Breast epithelium (tissue), 4 donors: ENCODE measurements at regions not wholly inside any gene's neighbourhood (a gene's known extent, or its start where the extent isn't known, plus 50 kb on each side); places are given as distances from the start of the nearest gene placed in this dataset.

Source experiments
- DNase-seq, 2 donors: peaks; one replicate each; pipeline ENCODE4 v3.0.0-alpha.2; 2019; ENCODE audit warnings: low spot score in 2 of 2
- H3K27ac ChIP-seq, 2 donors: fragments of 200-600 bp; sonication (generic) in 1 of 2; one replicate each; pipeline ENCODE4 v1.5.1; 2016 to 2019; ENCODE audit warnings: mild to moderate bottlenecking in 1 of 2
- H3K27me3 ChIP-seq, 2 donors: fragments of 200-600 bp; sonication (generic) in 1 of 2; one replicate each; pipeline versions ENCODE4 v1.5.1 to v1.6.0; 2017 to 2019; ENCODE audit warnings: control low read depth in 1 of 2, mild to moderate bottlenecking in 1 of 2
- H3K36me3 ChIP-seq: fragments of 200-600 bp; one replicate; pipeline ENCODE4 v1.5.1; 2019
- H3K4me1 ChIP-seq, 2 donors: fragments of 200-600 bp; sonication (generic); one replicate each; pipeline ENCODE4 v1.5.1; 2016 to 2019; ENCODE audit warnings: control low read depth in 1 of 2
- H3K4me3 ChIP-seq, 3 donors: fragments of 200-600 bp; sonication (generic); 1 replicate in 2 of 3; 2 replicates in 1 of 3; pipeline ENCODE4 v1.5.1; 2016 to 2019; ENCODE audit warnings: mild to moderate bottlenecking in 3 of 3, moderate library complexity in 2 of 3
- H3K9me3 ChIP-seq, 2 donors: fragments of 200-600 bp; sonication (generic) in 1 of 2; one replicate each; pipeline ENCODE4 v1.5.1; 2016 to 2019; ENCODE audit warnings: control low read depth in 1 of 2
- POLR2A ChIP-seq: fragments of 450-650 bp; IDR thresholded peaks from one replicate; pipeline ENCODE4 v1.6.1; 2016; ENCODE audit warnings: antibody characterized with exemption, mild to moderate bottlenecking, moderate library complexity
- POLR2AphosphoS5 ChIP-seq, 3 donors: sonication (generic); formaldehyde crosslinking; IDR thresholded peaks; one replicate each; pipeline ENCODE4 v1.6.1; 2017; ENCODE audit warnings: antibody characterized with exemption in 3 of 3
- intact Hi-C: fragments of 100-400 bp; cut with DNase I; formaldehyde crosslinking; loops from one replicate; pipeline ENCODE4 v1.15.1; 2023; ENCODE audit warnings: low total_unique reads
- TF ChIP-seq, protein P1 (sequence below), 3 donors: fragments of 450-650 bp; IDR thresholded peaks; one replicate each; pipeline ENCODE4 v1.5.1; 2016 to 2017; ENCODE audit warnings: antibody characterized with exemption in 3 of 3, mild to moderate bottlenecking in 3 of 3, moderate library complexity in 3 of 3

DNA sequence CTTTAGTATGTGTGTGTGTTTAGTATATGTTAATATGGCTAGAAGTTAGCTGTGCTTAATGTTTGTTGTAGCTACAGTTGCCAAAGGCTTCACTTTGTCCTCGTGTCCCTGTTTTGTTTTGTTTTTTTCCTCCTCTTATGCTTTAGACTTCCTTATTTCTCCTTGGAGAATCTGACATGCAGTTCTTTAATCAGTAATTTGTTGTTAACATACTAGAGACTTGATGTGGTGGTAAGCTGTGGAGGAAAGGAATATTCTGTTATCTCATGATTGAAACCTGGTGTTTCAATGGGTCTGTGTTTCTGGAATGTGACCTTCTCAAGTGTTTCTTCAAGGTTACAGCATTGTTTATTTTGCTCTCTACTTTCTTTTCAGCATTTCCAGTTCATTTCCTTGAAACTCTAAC lies 515.6 kb upstream of the ST8SIA4 start:
- H3K27ac ChIP-seq = no peak overlapping the region
- no peaks in the 10 kb centered on the region for H3K9me3 ChIP-seq
- no peaks in the 10 kb centered on the region for H3K27me3 ChIP-seq
- H3K4me3 ChIP-seq = no peak overlapping the region
- no peaks in the 10 kb centered on the region for H3K4me1 ChIP-seq
- no peaks in the 10 kb centered on the region for H3K36me3 ChIP-seq
- TF ChIP-seq POLR2A = no peak
- TF ChIP-seq, protein P1, sequence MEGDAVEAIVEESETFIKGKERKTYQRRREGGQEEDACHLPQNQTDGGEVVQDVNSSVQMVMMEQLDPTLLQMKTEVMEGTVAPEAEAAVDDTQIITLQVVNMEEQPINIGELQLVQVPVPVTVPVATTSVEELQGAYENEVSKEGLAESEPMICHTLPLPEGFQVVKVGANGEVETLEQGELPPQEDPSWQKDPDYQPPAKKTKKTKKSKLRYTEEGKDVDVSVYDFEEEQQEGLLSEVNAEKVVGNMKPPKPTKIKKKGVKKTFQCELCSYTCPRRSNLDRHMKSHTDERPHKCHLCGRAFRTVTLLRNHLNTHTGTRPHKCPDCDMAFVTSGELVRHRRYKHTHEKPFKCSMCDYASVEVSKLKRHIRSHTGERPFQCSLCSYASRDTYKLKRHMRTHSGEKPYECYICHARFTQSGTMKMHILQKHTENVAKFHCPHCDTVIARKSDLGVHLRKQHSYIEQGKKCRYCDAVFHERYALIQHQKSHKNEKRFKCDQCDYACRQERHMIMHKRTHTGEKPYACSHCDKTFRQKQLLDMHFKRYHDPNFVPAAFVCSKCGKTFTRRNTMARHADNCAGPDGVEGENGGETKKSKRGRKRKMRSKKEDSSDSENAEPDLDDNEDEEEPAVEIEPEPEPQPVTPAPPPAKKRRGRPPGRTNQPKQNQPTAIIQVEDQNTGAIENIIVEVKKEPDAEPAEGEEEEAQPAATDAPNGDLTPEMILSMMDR (IDR thresholded peaks at IDR 0.05) = no peak
- no peak for TF ChIP-seq POLR2AphosphoS5 (IDR thresholded peaks at IDR 0.05)
- DNase-seq = no peak
- intact Hi-C loops = no loop called here

DNA sequence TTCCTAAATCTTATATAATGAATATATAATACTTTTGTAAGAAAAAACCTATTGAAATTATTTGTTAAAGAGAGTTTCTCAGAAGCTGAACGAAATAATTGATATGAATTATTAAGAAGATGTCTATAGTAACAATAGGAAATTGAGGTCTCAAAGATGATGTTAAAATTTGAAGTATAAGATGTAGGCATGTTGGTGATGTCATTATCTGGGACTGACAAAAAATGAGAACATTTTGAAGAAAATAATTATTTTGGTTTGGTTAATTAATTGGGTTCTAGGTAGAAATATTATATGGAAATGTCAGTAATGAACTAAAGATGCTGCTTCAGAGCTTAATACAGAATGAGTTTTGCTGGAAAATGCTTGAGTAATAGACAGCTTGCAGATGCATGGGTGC lies 501.4 kb upstream of the ST8SIA4 start:
- Histone ChIP-seq H3K36me3 (no peaks in the 10 kb centered on the region), H3K4me1 (no peaks in the 10 kb centered on the region), H3K27ac (no peak overlapping the region), H3K27me3 (no peaks in the 10 kb centered on the region), H3K9me3 (no peaks in the 10 kb centered on the region), H3K4me3 (no peak overlapping the region)
- no peak for DNase-seq
- intact Hi-C loops = no loop called here
- TF ChIP-seq, protein P1 (IDR thresholded peaks at IDR 0.05) = no peak
- TF ChIP-seq POLR2A = no peak
- TF ChIP-seq POLR2AphosphoS5 (IDR thresholded peaks at IDR 0.05) = no peak

DNA sequence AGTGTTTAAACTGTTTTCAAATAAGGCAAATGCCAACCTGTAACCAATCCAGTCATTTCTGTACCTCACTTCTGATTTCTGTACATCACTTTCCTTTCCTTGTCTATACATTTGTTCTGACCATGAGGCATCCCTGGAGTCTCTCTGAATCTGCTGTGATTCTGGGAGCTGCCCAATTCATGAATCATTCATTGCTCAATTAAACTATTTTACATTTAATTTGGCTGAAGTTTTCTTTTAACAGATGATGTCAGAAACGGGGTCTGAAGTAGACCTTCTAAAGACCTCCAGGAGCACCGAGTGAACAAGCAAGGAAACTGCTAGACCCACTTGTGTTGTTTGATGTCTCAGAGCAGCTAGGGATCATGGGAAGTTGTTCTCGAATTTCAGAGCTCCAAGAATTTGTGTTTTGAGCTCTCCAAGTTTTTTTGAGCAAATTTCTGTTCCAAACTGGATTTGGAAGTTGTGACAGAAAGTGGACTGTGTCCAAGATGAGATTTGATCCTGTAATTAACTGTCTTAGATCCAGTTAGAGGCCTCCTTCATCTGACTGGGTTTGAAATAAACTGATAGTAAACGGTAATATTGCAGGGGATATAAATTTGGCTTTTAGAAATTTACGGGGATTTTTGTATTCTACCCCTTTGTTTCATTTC lies 490.8 kb upstream of the ST8SIA4 start:
- Histone ChIP-seq H3K4me3 (no peak overlapping the region), H3K36me3 (no peaks in the 10 kb centered on the region), H3K9me3 (no peaks in the 10 kb centered on the region), H3K27ac (no peak overlapping the region), H3K27me3 (no peaks in the 10 kb centered on the region), H3K4me1 (no peaks in the 10 kb centered on the region)
- intact Hi-C loops = no loop called here
- DNase-seq = no peak
- no peak for TF ChIP-seq POLR2A
- TF ChIP-seq POLR2AphosphoS5 (IDR thresholded peaks at IDR 0.05) = no peak
- TF ChIP-seq, protein P1 (IDR thresholded peaks at IDR 0.05) = no peak

DNA sequence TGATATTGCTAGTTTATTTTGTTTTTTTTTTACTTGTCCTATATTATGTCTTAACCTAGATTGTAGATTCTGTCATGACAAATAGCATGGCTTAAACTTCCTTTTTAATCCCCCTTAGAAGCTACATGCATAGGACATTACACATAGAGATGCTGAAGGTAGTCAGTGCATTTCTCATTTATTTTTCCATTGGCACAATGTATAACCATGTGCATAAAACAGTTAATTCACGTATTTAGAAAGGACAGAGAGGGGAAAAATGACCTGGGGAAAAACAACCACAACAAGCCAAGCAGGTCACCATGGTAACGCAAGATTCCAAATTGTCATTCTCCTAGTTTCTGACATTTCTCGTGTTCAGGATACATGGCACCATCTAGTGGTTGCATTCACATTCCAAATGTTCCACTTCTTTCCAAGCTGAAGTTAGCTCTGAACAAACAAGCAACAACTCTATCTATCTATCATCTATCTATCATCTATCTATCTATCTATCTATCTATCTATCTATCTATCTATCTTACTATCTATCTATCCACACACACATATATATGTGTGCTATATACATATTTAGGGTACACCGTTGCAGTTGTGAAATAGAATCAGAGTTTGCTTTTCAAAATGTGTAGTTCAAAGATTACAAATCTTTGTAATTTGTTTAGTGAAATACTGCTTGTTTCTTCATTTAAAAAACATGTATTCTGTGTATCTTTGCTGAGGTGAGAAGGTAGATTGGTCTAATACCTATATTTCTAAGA lies 487.2 kb upstream of the ST8SIA4 start:
- no peaks in the 10 kb centered on the region for H3K27me3 ChIP-seq
- no peak overlapping the region for H3K27ac ChIP-seq
- intact Hi-C loops = no loop called here
- no peaks in the 10 kb centered on the region for H3K9me3 ChIP-seq
- H3K36me3 ChIP-seq = no peaks in the 10 kb centered on the region
- no peaks in the 10 kb centered on the region for H3K4me1 ChIP-seq
- TF ChIP-seq, protein P1 (IDR thresholded peaks at IDR 0.05) = peak in 2 of 3 donors; percentile 28 to 52
- TF ChIP-seq POLR2A = no peak
- no peak overlapping the region for H3K4me3 ChIP-seq
- DNase-seq = no peak

DNA sequence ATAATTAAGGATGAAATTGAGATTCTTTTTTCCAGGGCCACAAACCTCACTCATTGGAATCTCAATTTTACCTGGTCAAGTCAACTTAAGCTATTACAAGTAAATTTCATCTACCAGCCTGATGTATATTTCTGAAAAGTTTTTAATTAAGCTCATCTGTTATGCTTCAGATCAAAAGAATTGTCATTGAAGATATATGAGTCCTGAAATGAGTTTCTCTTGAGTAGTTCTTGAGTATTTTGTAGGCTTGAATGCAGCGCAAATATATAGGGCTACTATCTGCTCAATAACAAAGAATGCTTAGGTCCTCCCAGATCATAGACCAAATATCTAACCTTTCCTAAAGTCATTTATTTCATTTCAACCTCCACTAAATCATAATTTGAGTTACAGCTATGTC lies 482.2 kb upstream of the ST8SIA4 start:
- Histone ChIP-seq H3K9me3 (no peaks in the 10 kb centered on the region), H3K27me3 (no peaks in the 10 kb centered on the region), H3K27ac (no peak overlapping the region), H3K4me1 (no peaks in the 10 kb centered on the region), H3K4me3 (no peak overlapping the region), H3K36me3 (no peaks in the 10 kb centered on the region)
- intact Hi-C loops = no loop called here
- DNase-seq = no peak
- TF ChIP-seq, protein P1 (IDR thresholded peaks at IDR 0.05) = no peak
- no peak for TF ChIP-seq POLR2A
- TF ChIP-seq POLR2AphosphoS5 (IDR thresholded peaks at IDR 0.05) = no peak
